Kidney epithelial cell (primary cell): ENCODE measurements at regions not wholly inside any gene's neighbourhood (a gene's known extent, or its start where the extent isn't known, plus 50 kb on each side); places are given as distances from the start of the nearest gene placed in this dataset.

Experiments used
- DNase-seq: peaks from one replicate; pipeline ENCODE4 v3.0.0-alpha.2; 2010; ENCODE audit warnings: low read depth
- H3K27me3 ChIP-seq: 2 replicates; pipeline ENCODE4 v1.6.0; 2011; ENCODE audit warnings: low read length; ENCODE audit not compliant: control insufficient read depth, insufficient read depth
- H3K36me3 ChIP-seq: 2 replicates; pipeline ENCODE4 v1.5.1; 2011; ENCODE audit warnings: low read length; ENCODE audit not compliant: control insufficient read depth, insufficient read depth
- H3K4me3 ChIP-seq: 2 replicates; pipeline ENCODE4 v1.5.1; 2011; ENCODE audit warnings: low read depth, mild to moderate bottlenecking, control low read depth, low read length
- CTCF ChIP-seq: IDR thresholded peaks from 2 replicates; pipeline ENCODE4 v1.5.1; 2011; ENCODE audit warnings: mild to moderate bottlenecking, moderate library complexity, low read length, control low read depth, inconsistent platforms; ENCODE audit not compliant: insufficient read depth, poor library complexity, severe bottlenecking

DNA sequence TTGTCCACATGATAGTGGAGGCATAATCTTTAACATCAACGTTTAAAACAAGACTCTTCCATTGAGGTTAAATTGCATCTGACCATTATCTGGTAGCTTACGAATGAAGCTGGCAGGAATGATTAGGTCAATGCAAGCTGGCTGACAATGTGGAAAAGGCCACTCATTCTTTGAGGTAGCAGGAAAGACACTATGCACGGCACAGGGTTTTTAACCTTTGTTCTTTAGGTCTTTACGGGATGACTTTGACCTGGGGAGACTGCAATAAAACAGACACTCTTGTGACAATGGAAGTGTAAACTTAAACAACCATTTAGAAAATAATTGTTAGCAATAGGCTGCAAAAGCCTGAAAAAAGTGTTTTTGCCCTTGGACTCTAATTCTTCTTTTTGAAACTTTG is 193.8 kb upstream of the FOXD3 start:
- DNase-seq, result no peak
- Histone ChIP-seq H3K36me3 (no peaks in the 10 kb centered on the region), H3K4me3 (no peak overlapping the region), H3K27me3 (no peaks in the 10 kb centered on the region)
- TF ChIP-seq CTCF, result no peak

DNA sequence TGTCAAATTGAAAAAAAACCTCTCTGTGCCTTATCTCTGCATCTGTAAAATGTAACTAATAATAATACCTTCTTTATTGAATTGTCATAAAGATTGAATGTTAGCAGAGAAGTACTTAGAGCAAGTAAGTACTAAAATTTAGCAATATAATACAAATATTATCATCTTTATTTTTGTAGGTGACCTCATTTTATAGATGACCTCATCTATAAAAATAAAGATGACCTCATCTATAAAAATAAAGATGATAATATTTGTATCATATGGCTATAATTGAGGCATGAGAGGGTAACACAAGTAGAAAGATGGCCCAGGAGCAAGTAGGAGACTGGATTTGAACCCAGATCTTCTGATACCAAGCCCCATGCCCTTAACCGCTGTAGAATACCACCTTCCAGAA is 193.2 kb upstream of the FOXD3 start:
- no peak for DNase-seq
- no peak for TF ChIP-seq CTCF
- Histone ChIP-seq H3K4me3 (no peak overlapping the region), H3K27me3 (no peaks in the 10 kb centered on the region), H3K36me3 (no peaks in the 10 kb centered on the region)

DNA sequence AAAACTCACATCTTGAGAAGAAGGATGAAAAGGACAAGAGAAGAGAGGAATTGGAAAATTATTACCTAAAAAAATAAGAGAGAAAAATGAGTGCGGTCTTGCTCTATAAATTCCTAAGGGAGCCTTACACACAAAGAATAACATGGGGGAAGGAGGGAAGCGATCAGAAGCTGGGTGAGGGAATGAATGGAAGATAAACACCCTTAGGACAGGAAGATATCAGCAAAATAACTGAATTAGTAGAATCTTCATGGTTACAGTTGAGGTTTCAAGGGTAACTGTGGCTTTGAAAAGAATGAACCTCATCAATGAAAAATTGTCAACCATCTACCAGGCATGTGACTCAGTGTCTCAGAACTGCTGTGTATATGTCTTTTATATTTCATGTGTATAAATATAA is 192.5 kb upstream of the FOXD3 start:
- H3K4me3 ChIP-seq, result no peak overlapping the region
- no peaks in the 10 kb centered on the region for H3K36me3 ChIP-seq
- no peaks in the 10 kb centered on the region for H3K27me3 ChIP-seq
- no peak for DNase-seq
- TF ChIP-seq CTCF, result no peak

DNA sequence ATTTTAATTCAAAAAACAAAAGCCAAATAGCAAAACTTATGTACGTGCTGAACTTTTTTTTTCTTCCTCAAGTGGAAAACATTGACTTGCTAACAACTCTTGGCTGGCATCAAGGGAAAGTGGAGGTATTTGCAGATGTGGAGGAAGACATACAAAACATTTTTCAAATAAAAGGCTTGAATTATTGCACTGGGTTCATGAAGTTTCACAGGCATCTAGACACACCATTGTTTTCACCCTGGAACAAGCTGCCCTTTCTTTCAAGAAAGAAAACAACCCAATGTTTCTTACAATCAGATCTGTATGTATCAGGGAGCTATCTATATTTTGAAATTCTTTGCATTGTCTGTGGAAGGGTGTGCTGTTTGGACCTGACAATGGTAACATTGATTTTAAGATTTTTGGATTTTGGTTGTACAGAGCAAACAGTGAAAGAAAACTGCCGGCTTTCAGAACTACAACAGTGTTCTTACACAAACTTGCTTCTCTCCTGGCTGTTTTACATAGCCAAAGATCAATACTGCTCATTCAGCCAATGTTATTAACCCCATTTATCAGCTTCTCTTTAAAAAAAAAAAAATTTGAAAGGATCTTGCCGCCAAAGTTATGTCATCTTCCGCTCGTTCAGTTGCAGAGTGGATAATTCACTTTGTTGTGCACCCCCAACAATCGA is 187.7 kb upstream of the FOXD3 start:
- Histone ChIP-seq H3K4me3 (no peak overlapping the region), H3K36me3 (no peaks in the 10 kb centered on the region), H3K27me3 (no peaks in the 10 kb centered on the region)
- DNase-seq, result no peak
- no peak for TF ChIP-seq CTCF

DNA sequence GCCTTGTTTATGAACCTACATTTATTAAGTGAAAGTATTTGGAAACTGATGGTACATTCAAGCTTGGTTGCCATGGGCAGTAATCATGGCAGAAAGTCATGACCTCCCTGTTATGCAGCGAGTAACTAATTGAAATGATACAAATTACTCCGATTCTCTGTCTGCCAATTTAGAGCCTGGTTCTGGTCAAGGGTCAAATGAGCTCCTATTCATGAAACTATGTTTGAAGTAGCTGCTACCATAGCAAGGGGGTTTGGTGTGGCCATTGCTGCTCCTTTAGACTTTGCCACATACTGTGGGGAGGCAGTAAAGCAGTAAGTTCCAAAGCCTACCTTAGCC is 187.2 kb upstream of the FOXD3 start:
- DNase-seq, result no peak
- Histone ChIP-seq H3K36me3 (no peaks in the 10 kb centered on the region), H3K27me3 (no peaks in the 10 kb centered on the region), H3K4me3 (no peak overlapping the region)
- TF ChIP-seq CTCF, result no peak

GRCh38 chr1:63135801-63136200 is 186.6 kb upstream of the FOXD3 start:
- no peaks in the 10 kb centered on the region for H3K27me3 ChIP-seq
- no peak overlapping the region for H3K4me3 ChIP-seq
- no peak for TF ChIP-seq CTCF
- H3K36me3 ChIP-seq, result no peaks in the 10 kb centered on the region
- peak; percentile 14 for DNase-seq
